HEK293 (cell line): ENCODE measurements at regions not wholly inside any gene's neighbourhood (a gene's known extent, or its start where the extent isn't known, plus 50 kb on each side); places are given as distances from the start of the nearest gene placed in this dataset.

Experiments used
- CTCF ChIP-seq: fragments of 450-650 bp; formaldehyde crosslinking; IDR thresholded peaks from 2 replicates; pipeline ENCODE4 v1.5.1; 2016; ENCODE audit warnings: missing biosample characterization, missing genetic modification characterization
- KLF17 ChIP-seq: fragments of 450-650 bp; formaldehyde crosslinking; IDR thresholded peaks from 2 replicates; pipeline ENCODE4 v1.5.1; 2016; ENCODE audit warnings: missing biosample characterization, missing genetic modification characterization
- MZF1 ChIP-seq: fragments of 450-650 bp; formaldehyde crosslinking; IDR thresholded peaks from 2 replicates; pipeline ENCODE4 v1.5.1; 2017; ENCODE audit warnings: missing biosample characterization, missing genetic modification characterization, borderline replicate concordance
- PRDM10 ChIP-seq: fragments of 450-650 bp; formaldehyde crosslinking; IDR thresholded peaks from 2 replicates; pipeline ENCODE4 v1.5.1; 2016; ENCODE audit warnings: missing biosample characterization, missing genetic modification characterization
- TRIM28 ChIP-seq: IDR thresholded peaks from 2 replicates; pipeline ENCODE4 v1.6.1; 2011; ENCODE audit warnings: low read length, control low read depth, borderline replicate concordance
- YY1 ChIP-seq: fragments of 450-650 bp; formaldehyde crosslinking; IDR thresholded peaks from 2 replicates; pipeline ENCODE4 v1.5.1; 2018; ENCODE audit warnings: missing biosample characterization, missing genetic modification characterization
- ZNF239 ChIP-seq: fragments of 450-650 bp; formaldehyde crosslinking; IDR thresholded peaks from 2 replicates; pipeline ENCODE4 v1.5.1; 2016; ENCODE audit warnings: missing biosample characterization, missing genetic modification characterization
- ZNF362 ChIP-seq: fragments of 450-650 bp; formaldehyde crosslinking; IDR thresholded peaks from 2 replicates; pipeline ENCODE4 v1.5.1; 2016; ENCODE audit warnings: missing biosample characterization, missing genetic modification characterization
- ZNF416 ChIP-seq: fragments of 450-650 bp; formaldehyde crosslinking; IDR thresholded peaks from 2 replicates; pipeline ENCODE4 v1.5.1; 2016; ENCODE audit warnings: missing biosample characterization, missing genetic modification characterization
- ZNF510 ChIP-seq: fragments of 450-650 bp; formaldehyde crosslinking; IDR thresholded peaks from 2 replicates; pipeline ENCODE4 v1.5.1; 2018; ENCODE audit warnings: mild to moderate bottlenecking, missing genetic modification characterization, missing biosample characterization; ENCODE audit not compliant: insufficient replicate concordance
- TF ChIP-seq, protein P1 (sequence below): sonication (generic); formaldehyde crosslinking; IDR thresholded peaks from 2 replicates; pipeline ENCODE4 v1.8.1; 2022; ENCODE audit warnings: mild to moderate bottlenecking, moderate library complexity, missing genetic modification reagents
- TF ChIP-seq, protein P2 (sequence below): fragments of 450-650 bp; formaldehyde crosslinking; IDR thresholded peaks from 2 replicates; pipeline ENCODE4 v1.5.1; 2016; ENCODE audit warnings: missing biosample characterization, missing genetic modification characterization

DNA sequence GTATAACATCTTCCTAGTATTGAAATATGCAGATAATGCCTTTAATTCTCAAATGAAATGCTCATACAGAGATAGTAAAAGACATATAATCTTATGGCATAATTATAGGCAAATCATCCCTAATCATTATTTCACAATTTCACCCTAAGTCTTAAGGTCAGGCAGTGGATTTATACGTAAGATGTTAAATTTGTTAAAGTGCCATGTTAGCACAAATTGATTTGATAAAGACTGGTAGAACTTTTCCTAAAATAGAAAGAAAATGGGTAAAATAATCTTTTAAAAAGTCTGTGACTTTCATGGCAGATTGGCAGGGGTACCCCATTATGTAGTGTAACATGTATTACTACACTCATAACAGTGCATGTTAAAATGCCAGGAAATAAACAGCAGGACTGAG, 1092.7 kb upstream of the GOT2 start:
- TF ChIP-seq CTCF (tag by site-specific recombination) = no peak
- no peak for TF ChIP-seq TRIM28
- TF ChIP-seq, protein P1, sequence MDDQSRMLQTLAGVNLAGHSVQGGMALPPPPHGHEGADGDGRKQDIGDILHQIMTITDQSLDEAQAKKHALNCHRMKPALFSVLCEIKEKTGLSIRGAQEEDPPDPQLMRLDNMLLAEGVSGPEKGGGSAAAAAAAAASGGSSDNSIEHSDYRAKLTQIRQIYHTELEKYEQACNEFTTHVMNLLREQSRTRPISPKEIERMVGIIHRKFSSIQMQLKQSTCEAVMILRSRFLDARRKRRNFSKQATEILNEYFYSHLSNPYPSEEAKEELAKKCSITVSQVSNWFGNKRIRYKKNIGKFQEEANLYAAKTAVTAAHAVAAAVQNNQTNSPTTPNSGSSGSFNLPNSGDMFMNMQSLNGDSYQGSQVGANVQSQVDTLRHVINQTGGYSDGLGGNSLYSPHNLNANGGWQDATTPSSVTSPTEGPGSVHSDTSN (CRISPR knock-in tag) = no peak
- TF ChIP-seq KLF17 = no peak
- TF ChIP-seq, protein P2, sequence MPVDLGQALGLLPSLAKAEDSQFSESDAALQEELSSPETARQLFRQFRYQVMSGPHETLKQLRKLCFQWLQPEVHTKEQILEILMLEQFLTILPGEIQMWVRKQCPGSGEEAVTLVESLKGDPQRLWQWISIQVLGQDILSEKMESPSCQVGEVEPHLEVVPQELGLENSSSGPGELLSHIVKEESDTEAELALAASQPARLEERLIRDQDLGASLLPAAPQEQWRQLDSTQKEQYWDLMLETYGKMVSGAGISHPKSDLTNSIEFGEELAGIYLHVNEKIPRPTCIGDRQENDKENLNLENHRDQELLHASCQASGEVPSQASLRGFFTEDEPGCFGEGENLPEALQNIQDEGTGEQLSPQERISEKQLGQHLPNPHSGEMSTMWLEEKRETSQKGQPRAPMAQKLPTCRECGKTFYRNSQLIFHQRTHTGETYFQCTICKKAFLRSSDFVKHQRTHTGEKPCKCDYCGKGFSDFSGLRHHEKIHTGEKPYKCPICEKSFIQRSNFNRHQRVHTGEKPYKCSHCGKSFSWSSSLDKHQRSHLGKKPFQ = no peak
- TF ChIP-seq ZNF239 (tag by site-specific recombination) = no peak
- no peak for TF ChIP-seq ZNF362 (tag by site-specific recombination)
- TF ChIP-seq MZF1 (tag by site-specific recombination) = no peak
- no peak for TF ChIP-seq ZNF416 (tag by site-specific recombination)
- TF ChIP-seq PRDM10 = no peak
- no peak for TF ChIP-seq YY1 (tag by site-specific recombination)
- TF ChIP-seq ZNF510 (tag by site-specific recombination) = no peak
